GM18502 (cell line): ENCODE measurements at regions not wholly inside any gene's neighbourhood (a gene's known extent, or its start where the extent isn't known, plus 50 kb on each side); places are given as distances from the start of the nearest gene placed in this dataset.

Experiments used
- ATAC-seq: cut with Tn5 transposase; IDR thresholded peaks from one replicate; pipeline ENCODE4 v1.9.1; 2021; ENCODE audit warnings: mild to moderate bottlenecking; ENCODE audit not compliant: unreplicated experiment, poor library complexity

GRCh38 chr15:58269455-58270414, 131.6 kb downstream of the AQP9 start:
- no peak for ATAC-seq

- ATAC-seq = no peak
Measured at GRCh38 chr15:58271410-58271809, 133.2 kb downstream of the AQP9 start.

GRCh38 chr15:58273104-58273503, 134.9 kb downstream of the AQP9 start:
- ATAC-seq = no peak

- ATAC-seq = no peak
Measured at GRCh38 chr15:58274885-58275284, 136.7 kb downstream of the AQP9 start.

GRCh38 chr15:58275785-58276184, 137.6 kb downstream of the AQP9 start:
- no peak for ATAC-seq

- ATAC-seq = no peak
Measured at GRCh38 chr15:58276924-58277323, 138.7 kb downstream of the AQP9 start.

- no peak for ATAC-seq
Measured at GRCh38 chr15:58277333-58277732, 139.2 kb downstream of the AQP9 start.

- ATAC-seq = no peak
Measured at GRCh38 chr15:58279106-58279505, 140.9 kb downstream of the AQP9 start.

GRCh38 chr15:58279654-58280053, 141.5 kb downstream of the AQP9 start:
- ATAC-seq = no peak

- no peak for ATAC-seq
Measured at GRCh38 chr15:58282060-58282708, 144.0 kb downstream of the AQP9 start.

GRCh38 chr15:58283302-58283701, 145.1 kb downstream of the AQP9 start:
- ATAC-seq = no peak

GRCh38 chr15:58284293-58284692, 146.1 kb downstream of the AQP9 start:
- no peak for ATAC-seq

- ATAC-seq = no peak
Measured at GRCh38 chr15:58285212-58285920, 146.4 kb upstream of the LIPC start.

GRCh38 chr15:58285921-58286278, 145.9 kb upstream of the LIPC start:
- no peak for ATAC-seq

- no peak for ATAC-seq
Measured at GRCh38 chr15:58286523-58286922, 145.3 kb upstream of the LIPC start.

GRCh38 chr15:58287891-58288290, 143.9 kb upstream of the LIPC start:
- no peak for ATAC-seq

- no peak for ATAC-seq
Measured at GRCh38 chr15:58288592-58288991, 143.2 kb upstream of the LIPC start.

- ATAC-seq = no peak
Measured at GRCh38 chr15:58291848-58292247, 139.9 kb upstream of the LIPC start.

GRCh38 chr15:58292751-58293175, 139.0 kb upstream of the LIPC start:
- no peak for ATAC-seq

- ATAC-seq = no peak
Measured at GRCh38 chr15:58293622-58294550, 137.9 kb upstream of the LIPC start.
